Osteoblast (primary cell): ENCODE measurements at regions not wholly inside any gene's neighbourhood (a gene's known extent, or its start where the extent isn't known, plus 50 kb on each side); places are given as distances from the start of the nearest gene placed in this dataset.

Experiments
- DNase-seq: peaks from one replicate; pipeline ENCODE4 v3.0.0; 2011; ENCODE audit warnings: low spot score, mixed read lengths; ENCODE audit not compliant: insufficient read length; ENCODE audit errors: missing footprints
- H2AFZ ChIP-seq: 2 replicates; pipeline ENCODE4 v1.6.0; 2011; ENCODE audit warnings: mild to moderate bottlenecking, low read length
- H3K27ac ChIP-seq: 2 replicates; pipeline ENCODE4 v1.5.1; 2011; ENCODE audit warnings: mild to moderate bottlenecking, low read depth, low read length, moderate library complexity
- H3K27me3 ChIP-seq: 2 replicates; pipeline ENCODE4 v1.6.0; 2012; ENCODE audit warnings: mild to moderate bottlenecking, control low read depth, inconsistent platforms, low read length, moderate library complexity; ENCODE audit not compliant: insufficient read depth
- H3K36me3 ChIP-seq: 2 replicates; pipeline ENCODE4 v1.5.1; 2011; ENCODE audit warnings: mild to moderate bottlenecking, low read length, control low read depth, moderate library complexity; ENCODE audit not compliant: insufficient read depth
- H3K4me1 ChIP-seq: 2 replicates; pipeline ENCODE4 v1.5.1; 2011; ENCODE audit warnings: mild to moderate bottlenecking, low read length, control low read depth, moderate library complexity; ENCODE audit not compliant: insufficient read depth
- H3K4me2 ChIP-seq: 2 replicates; pipeline ENCODE4 v1.6.0; 2011; ENCODE audit warnings: mild to moderate bottlenecking, low read length; ENCODE audit not compliant: insufficient read depth
- H3K4me3 ChIP-seq: fragments of 200-600 bp; sonication (generic); 3 replicates; pipeline ENCODE4 v1.5.1; 2012; ENCODE audit warnings: mild to moderate bottlenecking, low read length, inconsistent platforms; ENCODE audit not compliant: insufficient read depth
- H3K79me2 ChIP-seq: 2 replicates; pipeline ENCODE4 v1.6.0; 2012; ENCODE audit warnings: mild to moderate bottlenecking, low read length, control low read depth, inconsistent platforms; ENCODE audit not compliant: insufficient read depth
- H3K9me3 ChIP-seq: 2 replicates; pipeline ENCODE4 v1.5.1; 2011; ENCODE audit warnings: low read depth, low read length, control low read depth
- H4K20me1 ChIP-seq: 2 replicates; pipeline ENCODE4 v1.6.0; 2012; ENCODE audit warnings: mild to moderate bottlenecking, low read length, control low read depth; ENCODE audit not compliant: insufficient read depth
- CTCF ChIP-seq: IDR thresholded peaks from 2 replicates; pipeline ENCODE4 v1.5.1; 2011; ENCODE audit warnings: mild to moderate bottlenecking, low read depth, low read length, moderate library complexity; ENCODE audit errors: extremely low read depth

GRCh38 chr15:93987068-93987467 lies 244.3 kb upstream of the MCTP2 start:
- no peak for TF ChIP-seq CTCF
- H3K27me3 ChIP-seq, result no peaks in the 10 kb centered on the region
- H3K4me1 ChIP-seq, result no peaks in the 10 kb centered on the region
- no peak overlapping the region for H3K4me2 ChIP-seq
- no peaks in the 10 kb centered on the region for H3K9me3 ChIP-seq
- DNase-seq, result no peak
- no peak overlapping the region for H3K4me3 ChIP-seq
- no peak overlapping the region for H3K27ac ChIP-seq
- H4K20me1 ChIP-seq, result no peaks in the 10 kb centered on the region
- no peak overlapping the region for H2AFZ ChIP-seq
- no peaks in the 10 kb centered on the region for H3K36me3 ChIP-seq
- no peaks in the 10 kb centered on the region for H3K79me2 ChIP-seq

- Histone ChIP-seq H2AFZ (no peak overlapping the region), H3K9me3 (no peaks in the 10 kb centered on the region), H4K20me1 (no peaks in the 10 kb centered on the region), H3K27me3 (no peaks in the 10 kb centered on the region), H3K36me3 (no peaks in the 10 kb centered on the region), H3K4me3 (no peak overlapping the region), H3K27ac (no peak overlapping the region), H3K4me1 (no peaks in the 10 kb centered on the region), H3K79me2 (no peaks in the 10 kb centered on the region), H3K4me2 (no peak overlapping the region)
- no peak for TF ChIP-seq CTCF
- DNase-seq, result no peak
Measured at GRCh38 chr15:93986400-93986984, 244.9 kb upstream of the MCTP2 start.

GRCh38 chr15:93985925-93986324 lies 245.4 kb upstream of the MCTP2 start:
- Histone ChIP-seq H3K27ac (no peak overlapping the region), H3K4me1 (no peaks in the 10 kb centered on the region), H3K4me3 (no peak overlapping the region), H3K9me3 (no peaks in the 10 kb centered on the region), H3K79me2 (no peaks in the 10 kb centered on the region), H3K27me3 (no peaks in the 10 kb centered on the region), H3K4me2 (no peak overlapping the region), H2AFZ (no peak overlapping the region), H3K36me3 (no peaks in the 10 kb centered on the region), H4K20me1 (no peaks in the 10 kb centered on the region)
- no peak for TF ChIP-seq CTCF
- DNase-seq, result no peak

- Histone ChIP-seq H3K4me3 (no peak overlapping the region), H3K79me2 (no peaks in the 10 kb centered on the region), H3K27ac (no peak overlapping the region), H3K9me3 (peaks cover 2% of the 10 kb centered on the region), H3K36me3 (no peaks in the 10 kb centered on the region), H3K4me2 (no peak overlapping the region), H3K27me3 (no peaks in the 10 kb centered on the region), H3K4me1 (no peaks in the 10 kb centered on the region), H4K20me1 (no peaks in the 10 kb centered on the region), H2AFZ (no peak overlapping the region)
- no peak for DNase-seq
- no peak for TF ChIP-seq CTCF
Measured at GRCh38 chr15:93985176-93985575, 246.2 kb upstream of the MCTP2 start.
